ENCODE measurements at regions not wholly inside any gene's neighbourhood (a gene's known extent, or its start where the extent isn't known, plus 50 kb on each side); places are given as distances from the start of the nearest gene placed in this dataset.

DNA sequence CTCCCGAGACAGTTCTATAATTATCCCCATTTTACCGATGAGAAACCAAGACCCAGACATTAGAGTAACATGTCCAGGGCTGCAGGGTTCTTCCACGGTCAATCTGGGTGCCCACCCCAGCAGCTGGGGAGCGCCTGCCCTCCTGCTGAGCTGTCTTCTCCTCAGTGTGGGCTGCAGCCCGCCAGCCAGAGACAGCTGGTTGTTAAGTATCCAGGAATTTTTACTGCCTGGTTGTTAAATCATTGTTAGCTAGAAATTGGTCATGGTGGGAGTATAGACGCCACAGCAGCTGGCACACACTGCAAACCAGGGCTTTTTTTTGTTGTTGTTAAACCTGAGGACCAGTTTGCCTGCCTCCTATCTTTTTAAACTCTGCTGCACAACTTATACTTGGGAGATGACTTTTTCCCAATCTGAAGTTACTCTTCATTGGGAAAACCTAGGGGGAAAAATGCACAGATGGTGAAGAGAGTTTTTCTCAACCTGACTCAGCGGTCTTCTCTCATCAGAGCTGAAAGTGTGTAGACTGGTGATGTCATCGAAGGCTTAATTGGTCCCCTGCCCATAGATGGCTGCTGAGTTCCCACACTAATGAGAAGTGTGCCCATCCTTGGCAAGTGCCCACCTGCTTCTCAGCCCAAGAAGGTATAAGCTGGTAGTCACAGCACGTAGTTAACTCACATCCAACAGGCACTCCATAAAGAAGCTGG, 208.6 kb downstream of the DRD1 start:
- no peak for DNase-seq

DNA sequence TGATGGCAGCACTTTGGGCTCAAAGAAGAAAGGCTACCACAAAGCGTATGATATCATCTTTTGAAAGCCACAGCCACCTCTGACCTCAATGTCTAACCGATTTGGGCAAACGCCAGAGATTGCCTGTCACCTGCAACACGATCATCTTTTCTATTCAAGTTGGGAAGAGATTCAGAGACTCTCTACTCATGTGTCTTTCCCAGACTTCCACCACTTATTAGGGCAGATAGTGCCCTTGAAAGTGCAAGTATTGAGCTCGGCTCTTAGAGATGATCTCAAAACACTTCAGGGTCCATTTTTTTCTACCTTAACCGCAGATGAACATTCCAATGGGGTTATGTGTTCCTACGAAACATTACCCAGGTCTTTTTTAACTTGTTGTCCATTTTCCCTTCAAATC, 213.7 kb downstream of the DRD1 start:
- DNase-seq = no peak

DNA sequence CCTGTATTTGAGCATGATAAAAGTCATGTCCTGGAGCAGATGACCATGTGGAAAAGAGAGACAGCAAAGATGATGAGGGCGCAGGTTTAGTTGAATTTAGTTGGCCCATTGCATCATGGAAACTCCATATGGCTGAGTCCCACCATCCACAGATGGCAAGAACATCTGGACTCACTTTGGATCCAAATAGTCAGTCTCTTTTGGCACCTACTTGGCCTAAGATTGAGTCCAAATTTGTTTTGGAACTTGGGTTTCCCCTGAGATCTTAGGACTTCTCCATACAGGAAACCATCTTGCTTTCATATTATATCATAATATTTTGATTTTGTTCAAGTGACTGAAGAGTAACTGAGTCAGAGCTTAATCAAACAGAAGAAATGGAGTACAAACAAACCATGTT, 217.5 kb downstream of the DRD1 start:
- no peak for DNase-seq

DNA sequence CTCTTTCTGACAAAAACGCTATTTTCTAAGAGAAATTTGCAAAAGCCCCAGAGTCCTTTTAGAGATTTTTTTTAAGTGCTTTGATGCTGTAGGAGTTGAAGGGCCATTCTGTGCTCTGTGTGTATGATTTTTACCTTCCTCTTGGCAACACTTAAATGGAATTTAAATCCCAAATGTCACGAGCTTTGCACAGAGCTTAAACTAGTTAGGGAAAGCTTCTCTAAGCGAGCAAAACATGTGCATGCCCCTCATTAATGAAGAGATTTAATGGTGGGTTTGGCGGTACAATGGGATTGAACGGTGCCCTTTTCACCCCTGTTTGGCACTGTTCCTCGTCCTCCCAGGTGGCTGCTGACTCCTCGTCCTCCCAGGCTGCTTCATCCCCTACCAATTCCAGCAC, 220.7 kb downstream of the DRD1 start:
- no peak for DNase-seq

- DNase-seq = no peak
Measured at GRCh38 chr5:175222621-175223020, 221.4 kb downstream of the DRD1 start.

DNA sequence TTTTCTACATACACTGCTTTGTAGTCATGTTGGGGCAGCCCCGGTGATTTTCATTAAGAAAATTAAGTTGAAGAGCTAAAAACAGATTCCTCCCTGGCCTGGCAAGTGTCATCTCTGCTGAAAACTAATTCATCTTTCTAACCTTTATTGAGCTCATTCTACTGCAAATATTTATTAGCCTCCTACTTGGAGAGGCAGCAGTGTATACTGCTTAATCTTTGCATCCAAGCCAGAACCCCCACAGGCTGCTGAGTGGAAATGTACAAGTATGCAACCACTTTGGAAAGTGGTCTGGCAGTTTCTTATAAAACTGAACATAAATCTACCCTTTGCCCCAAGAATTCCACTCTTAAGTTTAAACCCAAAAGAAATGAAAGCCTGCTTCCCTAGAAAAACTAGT, 223.4 kb downstream of the DRD1 start:
- DNase-seq = no peak

DNA sequence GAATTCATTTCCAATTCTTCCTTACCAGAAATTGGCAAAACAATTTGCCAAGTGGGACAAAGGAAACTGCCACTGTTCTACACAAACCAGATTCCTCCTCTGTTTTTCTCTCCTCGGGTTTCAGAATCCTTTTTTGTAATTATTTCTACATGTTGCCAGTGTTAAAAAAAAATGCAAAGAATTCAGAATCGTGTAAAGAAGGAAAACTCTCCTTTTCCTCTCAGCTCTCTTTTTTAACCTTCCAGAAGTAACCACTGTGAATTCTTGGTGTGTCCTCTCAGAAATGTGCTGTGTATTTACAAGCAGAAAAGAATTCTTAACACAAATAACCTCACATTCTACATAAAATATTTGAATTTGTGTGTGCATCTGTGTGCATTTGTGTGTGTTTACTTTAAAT, 224.6 kb downstream of the DRD1 start:
- DNase-seq = no peak

DNA sequence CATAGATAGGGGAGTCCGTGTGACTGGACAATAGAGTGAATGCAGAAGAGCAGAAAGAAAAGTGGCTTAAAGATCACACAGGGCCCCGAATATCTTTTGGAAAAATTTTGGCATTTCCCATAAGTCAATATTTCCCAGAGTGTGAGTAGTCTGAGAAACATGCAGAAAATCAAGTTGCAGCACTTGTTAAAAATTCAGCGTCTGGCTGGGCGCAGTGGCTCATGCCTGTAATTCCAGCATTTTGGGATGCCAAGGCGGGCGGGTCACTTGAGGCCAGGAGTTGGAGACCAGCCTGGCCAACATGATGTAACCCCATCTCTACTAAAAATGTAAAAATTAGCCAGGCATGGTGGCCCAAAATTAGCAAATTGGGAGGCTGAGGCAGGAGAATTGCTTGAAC, 227.0 kb downstream of the DRD1 start:
- no peak for DNase-seq

GRCh38 chr5:175215906-175216305, 228.1 kb downstream of the DRD1 start:
- DNase-seq = no peak

- no peak for DNase-seq
Measured at GRCh38 chr5:175214152-175214551, 229.8 kb downstream of the DRD1 start.

- DNase-seq = no peak
Measured at GRCh38 chr5:175211956-175212756, 231.8 kb downstream of the DRD1 start.

- no peak for DNase-seq
Measured at GRCh38 chr5:175207321-175208040, 236.5 kb downstream of the DRD1 start.

GRCh38 chr5:175206669-175207068, 237.3 kb downstream of the DRD1 start:
- no peak for DNase-seq

GRCh38 chr5:175202463-175203068, 241.4 kb downstream of the DRD1 start:
- no peak for DNase-seq

- no peak for DNase-seq
Measured at GRCh38 chr5:175201393-175201792, 242.6 kb downstream of the DRD1 start.

- no peak for DNase-seq
Measured at GRCh38 chr5:175195698-175196656, 248.0 kb downstream of the DRD1 start.

DNA sequence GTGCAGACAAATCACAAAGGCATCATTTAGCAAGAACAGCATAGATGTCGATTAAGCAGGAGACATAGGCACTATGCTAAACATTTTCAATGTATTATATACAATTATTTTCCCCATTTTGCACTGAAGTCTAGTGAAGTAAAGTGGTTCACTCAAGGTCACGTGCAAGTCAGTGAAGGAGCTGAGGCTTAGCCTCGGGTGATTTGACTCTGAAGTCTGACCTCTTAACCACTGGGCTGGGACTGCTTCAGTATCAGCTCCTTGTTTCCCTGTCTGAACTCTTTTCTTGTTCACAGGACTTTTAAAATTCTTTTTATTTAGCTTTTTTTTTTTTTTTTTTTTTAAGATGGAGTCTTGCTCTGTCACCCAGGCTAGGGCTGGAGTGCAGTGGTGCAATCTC, 262.7 kb downstream of the DRD1 start:
- no peak for DNase-seq

DNA sequence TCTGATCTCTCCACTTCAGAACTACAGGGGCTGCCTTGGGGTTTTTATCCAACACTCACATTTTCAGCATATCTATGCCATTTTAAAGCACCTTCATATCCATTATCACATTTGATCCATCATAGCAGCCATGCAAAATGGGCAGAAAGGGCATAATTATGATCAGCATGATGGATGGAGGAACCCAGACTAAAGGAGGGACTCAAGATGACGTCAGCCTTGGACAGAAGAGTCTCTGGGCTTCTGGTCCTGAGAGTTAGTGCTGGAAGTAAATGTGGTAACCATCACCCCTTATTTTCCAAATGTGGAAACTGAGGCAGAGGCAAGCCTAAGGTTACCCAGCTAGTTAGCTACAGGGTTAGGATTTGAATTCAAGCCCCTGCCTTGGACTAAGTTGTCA, 273.1 kb downstream of the DRD1 start:
- DNase-seq = no peak

GRCh38 chr5:175168882-175169507, 275.0 kb downstream of the DRD1 start:
- DNase-seq = no peak

DNA sequence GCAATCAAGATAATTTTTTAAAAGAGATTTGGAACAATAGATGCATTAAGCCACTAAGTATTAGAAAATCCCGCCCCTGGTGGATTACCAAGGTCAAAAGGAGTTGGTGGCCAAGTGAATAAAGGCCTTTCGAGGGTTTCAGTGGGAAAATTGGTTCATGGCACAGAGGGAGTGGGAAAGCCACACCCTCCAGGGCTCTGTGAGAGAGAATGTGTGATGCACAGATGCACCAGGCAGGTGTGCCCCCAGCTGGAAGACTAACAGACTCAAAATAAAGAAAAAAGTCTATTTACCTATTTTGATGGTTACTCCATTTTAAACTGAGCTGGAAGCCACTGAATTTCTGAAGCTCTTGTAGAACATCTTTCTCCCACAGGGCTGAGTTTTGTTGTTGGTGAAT, 278.0 kb downstream of the DRD1 start:
- no peak for DNase-seq

DNA sequence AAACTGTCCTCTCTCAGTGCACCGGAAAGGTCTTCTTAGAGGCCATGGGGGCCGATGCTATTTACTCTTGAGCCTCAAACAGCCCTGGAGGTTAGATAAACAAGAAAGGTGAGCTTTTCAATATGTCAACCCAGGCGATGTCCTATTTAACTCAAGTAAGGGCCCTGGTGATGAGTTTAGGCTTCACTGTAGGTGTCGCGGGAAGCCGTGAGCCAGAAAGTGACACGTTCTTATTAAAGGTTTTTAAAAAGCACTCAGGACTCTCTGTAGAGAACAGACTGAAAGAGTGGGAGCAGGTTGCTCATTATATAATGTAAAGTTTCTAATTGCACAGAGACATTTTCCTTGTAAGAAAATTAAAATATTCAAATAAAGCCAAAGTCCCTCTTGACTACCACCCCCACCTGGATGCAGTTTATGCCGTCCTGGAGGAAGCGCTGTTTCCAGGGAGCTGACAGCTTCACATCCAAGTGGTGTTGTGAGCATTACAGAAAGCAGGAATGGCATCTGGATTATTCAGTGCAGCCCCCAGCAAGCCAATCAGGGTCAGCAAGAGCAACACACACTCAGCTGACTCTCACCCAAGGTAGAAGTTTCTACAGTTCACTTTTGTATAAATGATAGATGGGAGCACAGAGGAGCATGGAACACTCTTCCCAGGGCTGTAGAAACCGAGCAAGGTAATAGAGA, 280.3 kb downstream of the DRD1 start:
- DNase-seq = no peak

All from Kasumi-1 (cell line).